Bronchial epithelial cell (primary cell): ENCODE measurements at regions not wholly inside any gene's neighbourhood (a gene's known extent, or its start where the extent isn't known, plus 50 kb on each side); places are given as distances from the start of the nearest gene placed in this dataset.

Experiments
- DNase-seq: peaks from one replicate; pipeline ENCODE4 v3.0.0-alpha.2; 2010; ENCODE audit warnings: low read depth
- FAIRE-seq: peaks from 2 replicates; lab custom pipeline; 2011; peaks lifted over from hg19 to GRCh38; lab: Jason Lieb, UNC
- H3K27me3 ChIP-seq: 2 replicates; pipeline ENCODE4 v1.5.1; 2011; ENCODE audit warnings: low read length; ENCODE audit not compliant: control insufficient read depth, insufficient read depth
- H3K36me3 ChIP-seq: 2 replicates; pipeline ENCODE4 v1.5.1; 2011; ENCODE audit warnings: low read length; ENCODE audit not compliant: control insufficient read depth, insufficient read depth
- H3K4me3 ChIP-seq: 2 replicates; pipeline ENCODE4 v1.5.1; 2011; ENCODE audit warnings: mild to moderate bottlenecking, low read depth, low read length, control low read depth
- CTCF ChIP-seq: IDR thresholded peaks from 2 replicates; pipeline ENCODE4 v1.5.1; 2011; ENCODE audit warnings: mild to moderate bottlenecking, moderate library complexity, low read length, control low read depth, inconsistent platforms; ENCODE audit not compliant: insufficient read depth, severe bottlenecking

DNA sequence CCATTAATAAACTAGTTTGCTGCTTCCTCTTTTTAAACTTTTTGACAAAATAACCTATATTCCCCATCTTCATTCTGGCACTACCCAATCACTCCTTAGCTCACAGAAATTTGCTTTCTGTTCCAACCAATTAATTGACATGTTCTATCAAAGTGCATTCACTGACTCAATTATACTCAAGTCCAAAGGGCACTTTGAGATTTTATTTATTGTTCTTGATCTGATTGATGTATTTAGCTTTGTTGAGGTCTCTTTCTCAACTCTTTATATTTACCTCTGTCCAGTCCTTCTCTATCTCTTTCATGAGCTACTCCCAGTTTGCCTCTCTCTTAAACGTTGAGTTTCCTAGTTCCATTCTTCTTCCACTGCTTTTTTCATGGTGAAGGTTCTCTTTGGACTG lies 104.4 kb upstream of the TENT5A start:
- no peak for TF ChIP-seq CTCF
- no peak for DNase-seq
- no peaks in the 10 kb centered on the region for H3K36me3 ChIP-seq
- no peaks in the 10 kb centered on the region for H3K27me3 ChIP-seq
- no peak overlapping the region for H3K4me3 ChIP-seq
- FAIRE-seq, result no peak

- Histone ChIP-seq H3K27me3 (no peaks in the 10 kb centered on the region), H3K4me3 (no peak overlapping the region), H3K36me3 (no peaks in the 10 kb centered on the region)
- TF ChIP-seq CTCF, result no peak
- DNase-seq (no peak), FAIRE-seq (no peak)
Observed at GRCh38 chr6:81854474-81854873, 102.0 kb upstream of the TENT5A start.

DNA sequence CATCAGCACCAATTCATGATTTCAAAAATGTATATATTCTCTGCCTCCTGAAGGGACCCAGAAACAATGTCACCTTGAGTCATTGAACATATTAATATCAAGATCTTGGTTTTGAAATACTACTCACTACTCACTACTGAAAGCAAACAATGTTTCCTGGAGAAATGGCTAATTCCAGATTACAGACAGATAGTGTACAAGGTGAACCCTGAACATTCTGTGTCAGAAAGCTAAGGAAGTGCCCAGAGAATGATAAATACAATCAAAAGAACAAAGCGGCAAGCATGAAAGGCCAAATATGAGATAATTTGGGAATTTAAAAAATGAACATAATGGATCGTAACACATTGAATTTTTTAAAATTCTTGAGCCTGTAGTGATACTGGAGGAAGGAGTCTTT lies 101.5 kb upstream of the TENT5A start:
- Histone ChIP-seq H3K27me3 (no peaks in the 10 kb centered on the region), H3K36me3 (no peaks in the 10 kb centered on the region), H3K4me3 (no peak overlapping the region)
- FAIRE-seq (no peak), DNase-seq (no peak)
- no peak for TF ChIP-seq CTCF

- DNase-seq, result no peak
- FAIRE-seq, result no peak
Observed at GRCh38 chr6:81849248-81849647, 96.8 kb upstream of the TENT5A start.

DNA sequence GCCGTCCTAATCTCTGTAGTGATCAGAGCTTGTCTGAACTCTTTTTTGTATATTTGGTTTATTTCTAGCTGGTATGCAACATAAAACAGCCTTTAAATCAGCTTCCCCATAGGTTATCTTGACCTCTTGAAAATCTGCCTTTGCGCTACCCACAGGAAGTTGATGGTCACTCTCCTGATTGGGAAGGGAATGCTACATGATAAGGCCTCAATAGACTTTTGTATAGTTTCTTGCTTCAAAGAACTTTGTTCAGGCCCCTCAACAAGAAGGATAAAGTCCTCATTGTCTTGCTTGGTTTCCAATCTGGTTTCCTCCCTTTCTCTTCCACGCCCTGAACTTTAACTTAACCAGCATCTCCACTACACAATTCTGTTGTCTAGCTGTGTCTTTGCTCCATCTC lies 95.4 kb upstream of the TENT5A start:
- no peak for DNase-seq
- Histone ChIP-seq H3K27me3 (no peaks in the 10 kb centered on the region), H3K4me3 (no peak overlapping the region), H3K36me3 (no peaks in the 10 kb centered on the region)
- peak; percentile 47 for FAIRE-seq
- TF ChIP-seq CTCF, result no peak

More at GRCh38 chr6:81849248-81849647, 96.8 kb upstream of the TENT5A start:
- Histone ChIP-seq H3K4me3 (no peak overlapping the region), H3K27me3 (no peaks in the 10 kb centered on the region), H3K36me3 (no peaks in the 10 kb centered on the region)
- TF ChIP-seq CTCF, result no peak

DNA sequence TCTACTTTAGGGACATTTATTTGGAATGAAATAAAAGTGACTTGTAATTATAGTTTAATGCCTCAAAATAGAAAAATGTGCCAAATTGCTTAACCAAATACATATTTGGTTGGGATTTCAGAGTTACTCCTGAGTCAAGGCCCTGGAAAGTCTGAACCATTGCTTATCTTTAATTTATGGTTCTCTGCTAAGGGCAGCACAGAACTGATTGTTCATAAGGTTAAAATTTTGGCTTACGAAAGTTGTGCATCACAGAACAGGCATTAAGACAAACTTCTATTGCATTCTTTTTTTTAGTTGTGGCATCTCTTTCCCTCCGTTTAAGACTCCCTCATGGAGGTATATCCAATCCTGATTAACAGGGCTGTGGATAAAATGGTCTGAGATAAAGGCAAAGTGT lies 92.2 kb upstream of the TENT5A start:
- DNase-seq (no peak), FAIRE-seq (no peak)

More for the DNA sequence above, 92.2 kb upstream of the TENT5A start:
- Histone ChIP-seq H3K4me3 (no peak overlapping the region), H3K36me3 (no peaks in the 10 kb centered on the region), H3K27me3 (no peaks in the 10 kb centered on the region)
- no peak for TF ChIP-seq CTCF
